Stomach (tissue), 4 donors: ENCODE measurements at regions not wholly inside any gene's neighbourhood (a gene's known extent, or its start where the extent isn't known, plus 50 kb on each side); places are given as distances from the start of the nearest gene placed in this dataset.

Experiments
- CTCF ChIP-seq, 7 experiments: fragments of 450-650 bp in 4 of 7; fragments of 200-600 bp in 3 of 7; sonication (generic) in 3 of 7; IDR thresholded peaks; one replicate each; pipeline ENCODE4 v1.5.1; 2016 to 2019; ENCODE audit warnings: antibody characterized with exemption in 7 of 7, control low read depth in 2 of 7, mild to moderate bottlenecking in 1 of 7
- EP300 ChIP-seq: sonication (generic); formaldehyde crosslinking; IDR thresholded peaks from one replicate; pipeline ENCODE4 v1.6.1; 2017; ENCODE audit warnings: antibody characterized with exemption
- POLR2A ChIP-seq, 4 donors: fragments of 450-650 bp; IDR thresholded peaks; one replicate each; pipeline ENCODE4 v1.6.1; 2016; ENCODE audit warnings: antibody characterized with exemption in 4 of 4, control low read depth in 2 of 4, mild to moderate bottlenecking in 1 of 4, moderate library complexity in 1 of 4
- POLR2AphosphoS5 ChIP-seq, 3 donors: sonication (generic); formaldehyde crosslinking; IDR thresholded peaks; one replicate each; pipeline ENCODE4 v1.6.1; 2016; ENCODE audit warnings: antibody characterized with exemption in 3 of 3

- TF ChIP-seq CTCF (IDR thresholded peaks at IDR 0.05) (no peak), POLR2AphosphoS5 (IDR thresholded peaks at IDR 0.05) (no peak), POLR2A (IDR thresholded peaks at IDR 0.05) (no peak), EP300 (no peak)
Measured at GRCh38 chr4:20627866-20628265, 72.4 kb upstream of the PACRGL start.
